GM19023 (cell line): ENCODE measurements at regions not wholly inside any gene's neighbourhood (a gene's known extent, or its start where the extent isn't known, plus 50 kb on each side); places are given as distances from the start of the nearest gene placed in this dataset.

Experiments used
- ATAC-seq: cut with Tn5 transposase; IDR thresholded peaks from one replicate; pipeline ENCODE4 v1.9.1; 2021; ENCODE audit warnings: mild to moderate bottlenecking, moderate library complexity; ENCODE audit not compliant: unreplicated experiment

GRCh38 chr12:60027266-60027665 is 431.4 kb downstream of the SLC16A7 start:
- ATAC-seq = no peak

GRCh38 chr12:60034147-60034546 is 438.3 kb downstream of the SLC16A7 start:
- ATAC-seq = no peak

DNA sequence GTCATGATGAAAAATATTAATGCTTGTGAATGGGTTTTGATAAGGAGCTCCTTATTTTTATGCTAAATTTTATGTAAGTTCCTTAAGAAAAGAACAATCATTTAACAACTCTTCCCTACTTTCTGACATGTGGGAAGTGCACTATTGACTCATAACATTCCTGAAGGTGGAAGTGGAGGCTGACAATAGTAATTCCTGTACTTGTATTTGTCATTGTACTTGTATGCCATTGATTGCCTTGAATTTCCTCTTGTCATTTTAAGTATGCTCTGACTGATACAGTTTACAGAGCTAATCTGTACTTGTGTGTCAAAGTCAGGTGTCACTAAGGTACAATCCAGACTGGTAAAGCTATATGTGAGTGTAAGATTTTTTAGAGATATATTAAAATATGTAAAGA is 440.0 kb downstream of the SLC16A7 start:
- no peak for ATAC-seq

- no peak for ATAC-seq
These were observed 447.0 kb downstream of the SLC16A7 start for GRCh38 chr12:60042835-60043234.

GRCh38 chr12:60043236-60043635 is 447.4 kb downstream of the SLC16A7 start:
- no peak for ATAC-seq

GRCh38 chr12:60052483-60052882 is 456.7 kb downstream of the SLC16A7 start:
- no peak for ATAC-seq

DNA sequence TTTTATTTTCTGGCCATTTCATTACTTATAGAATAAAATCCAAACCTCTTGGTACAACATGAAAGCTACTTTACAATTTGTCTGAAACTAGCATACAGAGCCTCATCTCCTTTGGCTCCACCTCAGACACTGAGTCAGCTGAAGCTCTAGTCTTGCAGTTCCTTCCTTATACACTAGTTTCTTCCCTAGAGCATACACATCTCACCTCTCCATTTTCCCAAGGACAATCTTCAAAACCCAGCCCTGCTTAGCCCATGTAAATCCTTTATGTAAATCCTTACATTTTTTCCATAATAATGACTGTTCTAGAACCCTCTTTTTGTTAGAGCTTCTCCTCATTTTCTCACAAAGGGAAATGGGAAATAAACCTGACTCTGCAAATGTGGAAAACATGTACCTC is 463.4 kb downstream of the SLC16A7 start:
- ATAC-seq = no peak

- no peak for ATAC-seq
These were observed 470.8 kb downstream of the SLC16A7 start for GRCh38 chr12:60066655-60067054.

- no peak for ATAC-seq
These were observed 474.7 kb downstream of the SLC16A7 start for GRCh38 chr12:60070552-60070951.

DNA sequence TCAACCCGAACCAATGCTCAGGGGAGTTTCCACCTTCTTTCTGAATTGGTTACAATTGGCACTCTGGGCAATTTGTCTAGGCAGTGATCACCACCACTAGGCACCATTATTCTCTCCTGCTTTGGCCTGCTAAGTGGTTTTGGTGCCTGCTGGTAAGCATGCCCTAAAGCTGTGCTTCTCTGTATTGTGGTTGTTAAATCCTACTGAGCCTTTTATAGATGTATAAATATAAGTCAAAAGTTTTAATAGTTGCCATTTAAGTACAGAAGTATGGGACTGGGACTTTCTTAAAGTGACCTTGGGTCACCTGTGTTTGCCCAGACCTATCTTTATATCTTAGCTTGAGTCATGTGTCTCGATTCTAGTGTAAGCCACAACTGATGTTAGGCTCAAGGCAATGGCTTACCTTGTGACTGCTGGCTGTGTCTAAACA is 475.9 kb downstream of the SLC16A7 start:
- ATAC-seq = no peak

DNA sequence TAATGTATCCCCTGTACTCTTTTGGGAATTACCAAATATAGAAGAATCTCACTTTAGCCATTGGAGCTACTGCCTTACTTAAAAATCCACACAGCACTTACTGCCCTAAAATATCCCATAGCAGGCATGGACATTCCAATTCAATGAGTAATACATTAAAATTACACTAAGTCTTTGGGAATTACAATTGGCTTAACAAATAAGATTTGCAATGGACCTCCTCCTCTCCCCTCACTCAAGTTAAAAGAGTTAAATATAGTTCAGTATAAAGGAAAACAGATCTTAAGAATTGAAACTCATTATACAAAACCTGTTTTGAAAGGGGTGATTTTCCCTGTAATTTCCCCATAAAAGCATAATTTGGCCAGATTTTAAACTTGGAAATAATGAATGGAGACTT is 477.1 kb downstream of the SLC16A7 start:
- ATAC-seq = no peak

- no peak for ATAC-seq
These were observed 479.3 kb downstream of the SLC16A7 start for GRCh38 chr12:60075091-60075490.

GRCh38 chr12:60078026-60078425 is 482.2 kb downstream of the SLC16A7 start:
- ATAC-seq = no peak

- no peak for ATAC-seq
These were observed 497.6 kb downstream of the SLC16A7 start for GRCh38 chr12:60093428-60093827.

DNA sequence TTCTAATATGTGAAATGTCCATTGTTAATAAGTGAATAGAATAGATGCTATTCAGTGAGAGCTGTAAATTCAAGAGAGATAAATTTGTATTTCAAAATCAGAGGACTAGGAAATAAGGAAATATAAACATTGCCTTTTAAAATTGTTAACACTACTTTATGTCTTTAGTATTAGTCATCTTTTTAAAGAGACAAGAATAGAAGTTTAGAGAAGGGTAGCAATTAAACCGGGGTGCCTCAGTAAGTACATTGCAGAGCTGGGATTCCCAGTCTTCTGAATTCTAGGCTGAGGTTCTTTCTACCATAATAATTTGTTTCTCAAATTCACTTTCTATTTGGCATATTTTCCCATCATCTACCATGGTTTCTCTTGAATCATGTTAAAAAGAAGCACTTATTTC is 498.6 kb downstream of the SLC16A7 start:
- no peak for ATAC-seq

- ATAC-seq = no peak
These were observed 500.9 kb downstream of the SLC16A7 start for GRCh38 chr12:60096727-60097126.

DNA sequence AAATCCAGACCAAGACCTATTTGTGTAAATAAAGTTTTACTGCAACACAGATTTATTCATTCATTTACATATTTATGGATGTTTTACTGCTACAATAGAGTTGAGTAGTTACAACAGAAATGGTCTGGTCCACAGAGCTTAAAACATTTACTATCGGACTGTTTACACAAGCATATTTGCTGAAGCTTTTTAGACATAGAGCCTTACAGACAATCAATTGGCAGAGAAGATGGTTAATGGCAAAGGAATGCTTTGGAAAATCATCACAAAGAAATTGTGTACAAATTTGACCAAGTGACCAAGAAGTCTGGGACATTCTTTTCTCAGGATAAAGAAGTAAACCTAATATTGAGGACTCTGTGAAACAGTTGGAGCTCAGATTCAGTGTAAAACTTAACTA is 504.3 kb downstream of the SLC16A7 start:
- ATAC-seq = no peak

DNA sequence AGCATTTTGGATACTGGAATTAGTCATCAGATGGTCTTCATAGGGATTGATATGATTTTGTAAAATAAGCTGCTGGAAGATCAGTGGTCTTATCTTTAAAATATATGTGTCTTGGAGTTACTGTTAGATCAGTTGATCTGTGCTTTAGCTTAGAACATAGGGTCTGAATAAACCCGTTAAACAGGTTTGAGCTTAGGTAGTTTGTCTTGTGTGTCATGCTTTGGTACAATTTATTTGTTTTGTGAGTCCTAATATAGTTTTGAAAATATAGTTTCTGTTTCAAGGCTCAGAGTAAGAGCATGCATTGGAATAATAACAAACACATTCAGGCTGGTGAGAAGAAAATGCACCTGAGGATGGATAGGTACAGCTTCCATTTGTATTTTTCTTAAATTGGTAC is 505.0 kb downstream of the SLC16A7 start:
- ATAC-seq = no peak

DNA sequence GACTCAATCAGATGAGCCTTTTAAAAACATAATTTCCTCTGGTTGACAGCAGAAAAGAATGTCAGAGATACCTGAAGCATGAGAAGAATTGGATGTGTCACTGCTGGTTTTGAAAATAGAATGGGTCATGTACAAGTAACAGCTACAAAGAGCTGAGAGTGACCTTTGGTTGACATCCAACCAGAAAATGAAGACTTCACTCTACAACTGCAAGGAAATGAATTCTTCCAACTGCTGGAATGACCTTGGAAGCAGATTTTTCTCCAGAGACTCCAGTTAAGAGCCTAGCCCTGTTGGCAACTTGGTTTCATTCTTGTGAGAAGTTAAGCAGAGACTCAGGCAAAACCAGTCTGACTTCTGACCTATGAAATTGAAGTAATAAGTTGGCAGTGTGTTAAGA is 505.9 kb downstream of the SLC16A7 start:
- no peak for ATAC-seq

DNA sequence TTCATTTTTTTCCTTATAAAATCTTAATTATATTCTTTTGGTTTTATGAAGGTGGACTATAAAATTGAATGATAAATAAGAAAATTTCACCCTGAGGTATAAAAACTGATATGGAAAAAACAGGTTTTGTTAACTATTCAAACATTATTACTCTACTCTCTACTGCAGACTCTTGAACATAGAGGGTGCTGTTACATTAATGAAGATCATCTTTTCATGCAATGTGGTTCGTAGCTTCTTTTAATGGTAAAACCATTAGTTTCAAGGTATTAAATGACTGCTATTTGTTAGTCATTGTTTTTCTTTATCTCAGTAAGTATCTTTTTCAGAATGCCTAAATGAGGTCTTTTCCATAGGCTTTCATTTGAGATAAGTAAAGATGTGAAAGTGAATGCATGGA is 510.4 kb downstream of the SLC16A7 start:
- ATAC-seq = no peak

DNA sequence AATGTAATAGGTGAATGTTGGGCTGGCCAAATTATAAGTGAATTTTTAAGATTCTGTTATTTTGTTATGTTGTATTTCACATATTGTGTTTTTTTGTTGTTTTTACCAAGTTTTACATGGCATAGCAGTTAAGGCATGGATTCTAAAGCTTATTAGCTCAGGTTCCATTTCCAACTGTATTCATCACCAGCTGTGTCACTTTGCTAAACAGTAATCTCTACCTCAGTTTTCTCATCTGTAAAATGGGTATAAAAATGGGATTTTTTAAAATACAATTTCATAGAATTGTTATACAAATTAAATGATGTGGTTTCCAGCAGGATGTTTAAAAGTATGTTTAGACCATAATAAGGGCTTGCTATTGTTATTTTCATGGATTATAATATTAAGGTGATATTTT is 512.2 kb downstream of the SLC16A7 start:
- no peak for ATAC-seq

DNA sequence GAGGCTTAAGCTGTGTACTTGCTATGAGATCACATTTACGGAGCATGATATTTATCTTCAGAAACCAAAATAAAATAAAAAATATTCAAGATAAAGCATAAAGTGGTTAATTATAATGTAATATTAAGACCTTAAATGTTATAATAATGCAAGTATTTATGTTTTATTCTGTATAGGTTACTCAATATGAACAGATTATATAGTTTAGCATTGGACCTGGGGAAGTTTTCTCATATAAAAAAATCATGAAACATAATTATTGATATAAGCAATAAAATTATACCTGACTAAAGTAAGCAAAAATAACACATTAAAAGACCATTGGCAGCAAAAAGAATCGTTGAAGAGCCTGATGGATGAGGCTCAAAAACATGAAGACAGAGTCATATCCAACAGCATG is 516.2 kb downstream of the SLC16A7 start:
- no peak for ATAC-seq

DNA sequence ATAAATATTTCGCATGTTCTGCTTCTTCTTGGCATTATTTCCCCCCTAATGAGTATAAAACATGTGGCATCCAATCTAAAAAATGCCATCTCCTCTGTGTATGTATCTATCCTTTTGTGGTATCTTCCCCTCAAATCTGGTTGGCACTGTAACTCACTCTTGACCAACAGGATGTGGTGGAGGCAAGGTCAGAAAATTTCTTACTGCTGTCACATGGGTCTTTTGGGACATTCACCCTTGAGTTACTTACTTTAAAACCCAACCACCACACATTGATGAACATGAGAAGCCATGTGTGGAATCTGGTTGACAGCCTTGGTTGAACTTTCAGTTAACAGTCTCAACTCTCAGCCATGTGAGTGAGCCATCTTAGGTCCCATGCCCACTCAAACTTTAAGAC is 516.9 kb downstream of the SLC16A7 start:
- ATAC-seq = no peak

- no peak for ATAC-seq
These were observed 518.3 kb downstream of the SLC16A7 start for GRCh38 chr12:60114169-60114568.
